Keratinocyte (primary cell): ENCODE measurements at regions not wholly inside any gene's neighbourhood (a gene's known extent, or its start where the extent isn't known, plus 50 kb on each side); places are given as distances from the start of the nearest gene placed in this dataset.

Experiments
- DNase-seq: peaks from one replicate; pipeline ENCODE4 v3.0.0-alpha.2; 2011; ENCODE audit warnings: low read depth, missing footprints, low spot score
- FAIRE-seq: peaks from 2 replicates; lab custom pipeline; 2011; peaks lifted over from hg19 to GRCh38; lab: Jason Lieb, UNC
- H2AFZ ChIP-seq: 2 replicates; pipeline ENCODE4 v1.6.0; 2012; ENCODE audit warnings: low read length, control low read depth, inconsistent platforms; ENCODE audit not compliant: control insufficient read depth
- H3K27ac ChIP-seq: 2 replicates; pipeline ENCODE4 v1.5.1; 2011; ENCODE audit warnings: low read length; ENCODE audit not compliant: control insufficient read depth, insufficient read depth
- H3K27me3 ChIP-seq: 3 replicates; pipeline ENCODE4 v1.6.0; 2011; ENCODE audit warnings: low read length; ENCODE audit not compliant: control insufficient read depth, insufficient read depth; ENCODE audit errors: extremely low read depth
- H3K36me3 ChIP-seq, 2 experiments: 2 replicates in 1 of 2; 3 replicates in 1 of 2; pipeline ENCODE4 v1.5.1; 2011; ENCODE audit warnings: low read length in 2 of 2, mild to moderate bottlenecking in 1 of 2; ENCODE audit not compliant: control insufficient read depth in 2 of 2, insufficient read depth in 2 of 2; ENCODE audit errors: extremely low read depth in 1 of 2
- H3K4me1 ChIP-seq: 3 replicates; pipeline ENCODE4 v1.5.1; 2011; ENCODE audit warnings: low read length; ENCODE audit not compliant: control insufficient read depth, insufficient read depth; ENCODE audit errors: extremely low read depth
- H3K4me2 ChIP-seq: 3 replicates; pipeline ENCODE4 v1.6.0; 2011; ENCODE audit warnings: low read depth, low read length; ENCODE audit not compliant: control insufficient read depth, insufficient read depth; ENCODE audit errors: extremely low read depth
- H3K4me3 ChIP-seq, 3 experiments: fragments of 200-600 bp in 1 of 3; sonication (generic) in 1 of 3; 2 replicates in 2 of 3; 3 replicates in 1 of 3; pipeline ENCODE4 v1.5.1; 2011 to 2016; ENCODE audit warnings: low read length in 3 of 3, mild to moderate bottlenecking in 3 of 3, control low read depth in 2 of 3, inconsistent platforms in 1 of 3, low read depth in 1 of 3, mixed read lengths in 1 of 3, mixed run types in 1 of 3, moderate library complexity in 1 of 3; ENCODE audit not compliant: control insufficient read depth in 2 of 3, insufficient read depth in 2 of 3; ENCODE audit errors: extremely low read depth in 1 of 3
- H3K79me2 ChIP-seq: 2 replicates; pipeline ENCODE4 v1.6.0; 2012; ENCODE audit warnings: low read length; ENCODE audit not compliant: control insufficient read depth, insufficient read depth
- H3K9ac ChIP-seq: 3 replicates; pipeline ENCODE4 v1.6.0; 2011; ENCODE audit warnings: low read length; ENCODE audit not compliant: control insufficient read depth, insufficient read depth; ENCODE audit errors: extremely low read depth
- H3K9me1 ChIP-seq: 3 replicates; pipeline ENCODE4 v1.6.0; 2011; ENCODE audit warnings: low read length; ENCODE audit not compliant: control insufficient read depth, insufficient read depth; ENCODE audit errors: extremely low read depth
- H3K9me3 ChIP-seq: 2 replicates; pipeline ENCODE4 v1.5.1; 2012; ENCODE audit warnings: low read depth, low read length; ENCODE audit not compliant: control insufficient read depth
- H4K20me1 ChIP-seq: 3 replicates; pipeline ENCODE4 v1.6.0; 2011; ENCODE audit warnings: low read length; ENCODE audit not compliant: control insufficient read depth, insufficient read depth; ENCODE audit errors: extremely low read depth
- CTCF ChIP-seq, 3 experiments: IDR thresholded peaks in 1 of 3; conservative IDR thresholded peaks in 1 of 3; optimal IDR thresholded peaks in 1 of 3; 2 replicates in 2 of 3; 3 replicates in 1 of 3; pipeline versions ENCODE3 to v1.5.1; 2011; ENCODE audit warnings: low read length in 3 of 3, mild to moderate bottlenecking in 3 of 3, moderate library complexity in 2 of 3, control low read depth in 1 of 3, inconsistent platforms in 1 of 3; ENCODE audit not compliant: insufficient read depth in 2 of 3; ENCODE audit errors: extremely low read depth in 1 of 3
- EZH2 ChIP-seq: IDR thresholded peaks from one replicate; pipeline ENCODE4 v1.6.1; 2012; ENCODE audit warnings: inconsistent platforms, mild to moderate bottlenecking, low read length, moderate library complexity
- dilution Hi-C: fragments of 300-500 bp; cut with MboI; formaldehyde crosslinking; loops from one replicate; pipeline ENCODE4 v1.7.0; 2020; ENCODE audit warnings: low sequenced_read_pairs; ENCODE audit not compliant: extremely low pct_ligation_motif_present

- Histone ChIP-seq H3K27ac (no peak overlapping the region), H4K20me1 (no peaks in the 10 kb centered on the region), H3K36me3 (no peaks in the 10 kb centered on the region), H3K9ac (no peak overlapping the region), H3K9me1 (no peaks in the 10 kb centered on the region), H3K4me2 (no peak overlapping the region), H2AFZ (no peak overlapping the region), H3K9me3 (no peaks in the 10 kb centered on the region), H3K4me1 (no peaks in the 10 kb centered on the region), H3K4me3 (no peak overlapping the region), H3K27me3 (no peaks in the 10 kb centered on the region), H3K79me2 (no peaks in the 10 kb centered on the region)
- dilution Hi-C loops, result no loop called here
- DNase-seq (no peak), FAIRE-seq (no peak)
- TF ChIP-seq CTCF (optimal IDR thresholded peaks at IDR 0.05 in 1 of 3, IDR thresholded peaks at IDR 0.05 in 1 of 3, conservative IDR thresholded peaks at IDR 0.05 in 1 of 3; ENCODE audit: extremely low read depth in 1 of 3, insufficient read depth in 2 of 3, low read length in 3 of 3) (no peak), EZH2 (no peak)
Observed at GRCh38 chr12:113659416-113659815, 187.7 kb upstream of the LHX5 start.

- H3K4me2 ChIP-seq, result no peak overlapping the region
- FAIRE-seq, result no peak
- H2AFZ ChIP-seq, result no peak overlapping the region
- no peak overlapping the region for H3K4me3 ChIP-seq
- no peaks in the 10 kb centered on the region for H3K36me3 ChIP-seq
- TF ChIP-seq CTCF (optimal IDR thresholded peaks at IDR 0.05 in 1 of 3, IDR thresholded peaks at IDR 0.05 in 1 of 3, conservative IDR thresholded peaks at IDR 0.05 in 1 of 3; ENCODE audit: extremely low read depth in 1 of 3, insufficient read depth in 2 of 3, low read length in 3 of 3), result no peak
- no peak for TF ChIP-seq EZH2
- H3K27me3 ChIP-seq, result no peaks in the 10 kb centered on the region
- DNase-seq, result no peak
- H3K4me1 ChIP-seq, result no peaks in the 10 kb centered on the region
- dilution Hi-C loops, result no loop called here
- no peaks in the 10 kb centered on the region for H3K9me3 ChIP-seq
- no peak overlapping the region for H3K9ac ChIP-seq
- no peaks in the 10 kb centered on the region for H3K79me2 ChIP-seq
- H3K9me1 ChIP-seq, result no peaks in the 10 kb centered on the region
- no peak overlapping the region for H3K27ac ChIP-seq
- no peaks in the 10 kb centered on the region for H4K20me1 ChIP-seq
Observed at GRCh38 chr12:113659015-113659414, 187.3 kb upstream of the LHX5 start.
